HG03095 (cell line): ENCODE measurements at regions not wholly inside any gene's neighbourhood (a gene's known extent, or its start where the extent isn't known, plus 50 kb on each side); places are given as distances from the start of the nearest gene placed in this dataset.
"Not testable (repeated sequence)": the region's sequence is repeated elsewhere in the genome, so short reads cannot be mapped to it uniquely, and the experiment has no call there.

Experiments
- ATAC-seq: cut with Tn5 transposase; IDR thresholded peaks from one replicate; pipeline ENCODE4 v1.9.1; 2021; ENCODE audit warnings: moderate library complexity; ENCODE audit not compliant: unreplicated experiment

DNA sequence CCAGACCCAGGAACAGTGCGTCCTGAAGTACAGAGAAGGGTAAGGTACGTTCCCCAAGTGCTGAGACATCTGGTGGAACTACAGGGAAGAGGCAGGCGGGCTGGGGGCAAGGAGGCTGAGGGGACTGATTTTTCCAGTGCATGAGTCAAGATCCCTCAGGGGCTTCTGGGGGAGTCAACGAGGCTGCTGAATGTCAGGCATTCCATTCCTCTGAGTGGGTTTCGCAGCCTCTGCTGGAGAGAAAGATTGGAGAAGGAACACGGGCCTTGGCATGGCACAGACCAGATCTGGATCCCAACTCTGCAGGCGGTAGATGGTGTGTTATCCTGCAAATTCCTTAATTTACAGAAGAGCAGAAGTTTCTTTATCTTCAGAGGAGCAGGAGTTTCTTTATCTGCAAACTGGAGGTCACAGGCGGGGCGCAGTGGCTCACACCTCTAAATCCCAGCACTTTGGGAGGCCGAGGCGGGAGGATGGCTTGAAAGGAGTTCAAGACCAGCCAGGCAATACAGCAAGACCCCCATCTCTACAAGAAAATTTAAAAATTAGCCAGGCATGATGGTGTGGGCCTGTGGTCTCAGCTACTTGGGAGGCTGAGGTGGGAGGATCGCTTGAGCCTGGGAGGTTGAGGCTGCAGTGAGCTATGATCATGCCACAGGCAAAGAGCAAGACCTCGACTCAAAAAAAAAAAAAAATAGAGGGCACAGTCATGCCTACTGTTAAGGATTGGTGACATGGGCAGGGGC is 132.6 kb upstream of the MAP1LC3B2 start:
- ATAC-seq = no peak

DNA sequence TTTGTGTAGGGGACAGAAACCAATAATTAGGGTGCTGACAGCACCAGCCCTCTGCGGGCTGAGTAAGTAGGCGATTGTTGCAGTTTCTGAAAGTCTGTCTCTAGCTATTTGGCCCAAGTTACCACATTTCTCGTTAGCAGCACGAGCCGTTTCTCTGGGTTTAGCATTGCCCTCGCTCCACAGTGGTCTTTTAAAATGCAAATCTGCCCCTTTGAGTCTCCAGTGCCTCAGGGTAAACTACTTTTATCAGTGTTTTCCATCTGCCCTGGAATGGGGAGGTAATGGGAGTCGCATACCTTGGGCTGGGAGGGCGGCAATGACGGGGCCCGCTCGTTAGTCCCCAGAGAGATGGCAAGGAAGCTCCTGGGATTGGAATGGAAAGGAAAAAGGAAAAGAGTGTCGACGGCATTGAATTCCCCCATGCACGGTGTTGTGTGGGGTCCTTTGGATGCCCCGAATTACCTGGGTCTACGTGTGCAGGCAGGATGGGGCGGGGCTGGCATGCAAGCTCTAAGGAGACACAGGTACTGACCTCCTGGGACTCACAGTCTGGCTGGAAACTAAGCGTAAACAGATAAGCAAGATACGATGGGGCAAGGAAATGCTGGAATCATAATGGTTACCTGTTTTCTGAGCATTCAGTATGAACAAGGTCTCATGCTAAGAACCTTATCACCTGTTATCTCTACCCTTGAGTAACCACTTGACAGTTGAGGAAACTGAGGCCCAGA is 131.8 kb upstream of the MAP1LC3B2 start:
- no peak for ATAC-seq

DNA sequence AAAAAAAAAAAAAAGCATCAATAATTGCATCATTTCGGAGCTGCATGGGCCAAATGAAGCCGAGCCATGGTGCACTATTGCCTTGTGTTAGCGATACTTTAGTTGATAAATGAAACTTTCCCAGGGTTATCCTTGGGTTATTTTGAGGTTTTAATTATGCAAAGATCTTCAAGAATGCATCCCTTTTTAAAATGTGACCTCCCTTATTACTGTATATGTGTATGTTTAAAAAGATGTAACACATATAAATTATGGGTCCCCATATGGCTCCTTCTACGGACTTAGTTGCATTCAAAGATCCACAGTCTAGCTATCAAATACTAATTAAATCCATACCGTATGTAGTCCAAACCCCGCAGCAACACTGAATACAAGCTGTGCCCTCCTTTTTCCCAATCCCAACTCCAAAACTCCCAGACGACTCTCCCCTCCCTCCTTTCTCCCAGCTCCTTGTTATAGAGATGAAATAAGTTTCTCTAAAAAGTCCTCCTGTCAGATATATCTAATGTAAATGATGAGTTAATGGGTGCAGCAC is 129.3 kb upstream of the MAP1LC3B2 start:
- no peak for ATAC-seq

DNA sequence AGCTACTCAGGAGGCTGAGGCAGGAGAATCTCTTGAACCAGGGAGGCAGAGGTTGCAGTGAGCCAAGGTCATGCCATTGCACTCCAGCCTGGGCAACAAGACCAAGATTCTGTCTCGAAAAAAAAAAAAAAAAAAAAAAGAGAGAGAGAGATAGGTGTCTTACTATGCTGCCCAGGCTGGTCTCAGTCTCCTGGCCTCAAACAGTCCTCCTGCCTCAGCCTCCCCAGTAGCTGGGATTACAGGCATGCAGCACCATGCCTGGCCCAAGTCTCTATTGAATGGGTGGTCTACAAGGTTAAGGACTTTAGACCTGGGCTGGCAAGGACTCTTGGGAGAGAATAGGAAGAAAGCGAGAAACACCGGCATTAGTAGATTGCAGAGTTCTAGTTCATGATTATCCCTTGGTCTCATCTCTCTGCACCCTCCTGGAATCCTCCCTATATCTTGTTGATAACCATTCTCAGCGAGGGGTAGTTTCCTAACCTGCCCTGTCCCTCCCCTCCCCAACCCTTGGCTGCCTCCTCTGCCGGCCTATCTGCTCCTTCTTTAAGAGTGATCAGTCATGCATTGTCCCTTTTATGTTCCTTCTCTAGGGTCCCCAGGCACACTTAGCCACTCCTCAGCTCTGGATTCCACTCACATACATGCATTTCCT is 128.1 kb upstream of the MAP1LC3B2 start:
- no peak for ATAC-seq

DNA sequence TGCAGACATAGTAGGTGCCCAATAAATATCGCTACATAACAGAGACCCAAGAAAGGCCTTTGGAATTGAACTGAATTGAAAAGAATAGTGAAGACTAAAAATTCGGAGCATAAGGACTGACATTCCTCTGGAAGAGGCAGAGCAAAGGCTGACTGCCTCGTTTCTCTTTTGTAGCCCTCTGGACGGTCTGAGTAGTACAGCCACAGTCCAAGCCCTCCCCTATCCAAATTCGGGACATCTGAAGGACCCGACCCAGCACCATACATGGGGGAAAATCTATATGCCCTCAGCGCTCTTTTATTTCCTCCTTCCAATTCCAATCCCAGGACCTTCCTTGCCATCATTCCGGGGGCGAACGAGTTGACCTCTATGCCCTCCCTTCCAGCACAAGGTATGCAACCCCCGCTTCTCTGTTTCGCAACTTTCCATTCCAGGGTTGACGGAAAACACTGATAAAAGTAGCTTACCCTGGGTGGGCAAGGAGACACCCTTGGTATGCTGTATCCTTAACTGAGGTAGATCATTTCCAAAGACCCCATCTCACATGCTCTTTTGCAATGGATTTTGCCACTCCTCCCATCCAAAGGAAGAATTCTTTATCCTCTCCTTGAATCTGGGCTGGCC is 127.4 kb upstream of the MAP1LC3B2 start:
- ATAC-seq = no peak

DNA sequence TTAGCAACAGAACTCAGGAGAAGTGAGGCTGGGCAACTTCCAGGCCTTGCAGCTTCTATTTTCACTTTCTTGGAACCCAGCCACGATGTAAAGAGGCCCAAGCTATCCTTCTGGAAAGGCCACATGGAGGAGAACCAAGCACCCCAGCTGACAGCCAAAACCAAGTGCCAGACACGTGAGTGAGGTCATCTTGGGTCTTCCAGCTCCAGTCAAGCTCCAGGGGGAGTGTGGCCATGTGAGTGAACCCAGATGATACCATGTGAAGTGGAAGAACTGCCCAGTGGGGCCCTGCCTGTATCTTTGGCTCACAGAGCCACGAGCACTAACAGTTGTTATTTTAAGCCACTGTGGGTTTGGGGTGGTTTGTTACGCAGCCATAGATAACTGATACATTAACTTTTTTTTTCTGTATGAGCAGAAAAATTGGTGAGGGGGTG is 126.8 kb upstream of the MAP1LC3B2 start:
- ATAC-seq = no peak

DNA sequence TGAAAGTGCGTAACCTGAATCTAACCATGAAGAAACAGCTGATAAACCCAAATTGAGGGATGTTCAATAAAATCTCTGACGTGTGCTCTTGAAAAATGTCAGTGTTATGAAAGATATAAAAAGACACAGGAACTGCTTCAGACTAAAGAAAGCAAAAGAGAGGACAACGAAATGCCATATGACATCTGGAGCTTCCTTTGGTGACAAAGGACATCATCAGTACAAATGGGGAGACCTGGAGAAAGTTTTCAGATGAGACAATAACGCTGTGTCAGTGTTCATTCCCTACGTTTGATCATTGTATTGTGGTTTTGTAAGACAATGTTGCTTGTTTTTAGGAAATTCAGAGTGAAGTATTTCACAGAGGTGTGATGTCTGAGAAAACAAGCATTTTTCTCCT is 125.9 kb upstream of the MAP1LC3B2 start:
- no peak for ATAC-seq

DNA sequence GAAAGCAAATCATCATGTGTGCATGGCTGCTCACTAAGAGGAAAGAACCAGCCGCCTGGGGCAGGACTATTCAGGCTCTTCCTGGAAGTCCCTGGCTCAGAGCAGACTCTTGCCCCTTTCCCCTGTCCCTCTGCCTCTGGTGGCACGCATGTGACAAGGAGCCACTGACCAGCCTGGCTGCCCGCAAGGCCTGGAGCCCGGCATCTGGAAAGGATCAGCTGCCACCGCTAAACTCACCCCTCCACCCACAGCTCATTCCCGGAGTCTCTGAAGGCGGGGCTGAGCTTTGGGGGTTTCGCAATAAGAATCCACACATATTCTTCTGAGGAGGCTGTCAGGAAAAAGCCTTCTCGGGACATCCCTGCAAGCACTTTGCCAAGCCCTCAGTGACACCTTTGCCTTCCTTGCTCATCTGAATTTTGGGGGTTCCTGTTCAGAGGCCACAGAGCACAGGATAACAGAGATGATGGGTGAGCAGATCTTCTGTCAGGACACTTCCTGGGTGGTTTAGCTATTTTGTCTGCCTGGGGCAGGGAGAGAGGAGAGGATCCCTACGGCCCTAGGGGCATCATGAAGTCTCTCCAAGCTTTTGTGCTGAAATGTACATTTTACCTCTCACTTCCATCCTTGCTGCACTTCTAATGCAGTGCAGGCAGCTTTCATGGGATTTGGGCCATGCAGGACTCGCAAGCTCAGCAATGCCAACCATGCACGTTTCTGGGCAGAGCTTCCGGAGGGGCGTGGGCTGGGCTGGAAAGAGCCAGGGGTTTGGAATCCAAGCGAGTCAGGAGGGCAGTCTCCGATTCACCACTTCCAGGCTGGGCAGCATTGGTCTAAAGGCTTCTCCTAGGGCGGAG is 124.8 kb upstream of the MAP1LC3B2 start:
- no peak for ATAC-seq

DNA sequence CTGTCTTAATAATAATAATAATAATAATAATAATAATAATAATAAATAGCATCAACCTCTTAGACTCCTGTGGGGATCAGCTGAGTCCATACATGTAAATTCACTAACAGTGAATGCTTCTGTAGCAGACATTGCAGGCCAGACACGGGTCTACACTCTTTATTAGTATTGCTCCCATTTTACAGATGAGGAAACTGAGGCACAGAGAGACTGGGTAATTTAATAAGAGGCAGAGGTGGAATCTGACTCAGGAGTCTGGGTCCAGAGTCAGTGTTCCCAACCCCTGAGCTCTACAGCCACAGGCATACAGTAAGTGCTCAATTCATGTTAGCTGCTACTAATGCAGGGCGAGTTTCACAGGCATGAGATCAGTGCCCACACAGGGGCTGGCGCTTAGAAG is 123.2 kb upstream of the MAP1LC3B2 start:
- no peak for ATAC-seq

DNA sequence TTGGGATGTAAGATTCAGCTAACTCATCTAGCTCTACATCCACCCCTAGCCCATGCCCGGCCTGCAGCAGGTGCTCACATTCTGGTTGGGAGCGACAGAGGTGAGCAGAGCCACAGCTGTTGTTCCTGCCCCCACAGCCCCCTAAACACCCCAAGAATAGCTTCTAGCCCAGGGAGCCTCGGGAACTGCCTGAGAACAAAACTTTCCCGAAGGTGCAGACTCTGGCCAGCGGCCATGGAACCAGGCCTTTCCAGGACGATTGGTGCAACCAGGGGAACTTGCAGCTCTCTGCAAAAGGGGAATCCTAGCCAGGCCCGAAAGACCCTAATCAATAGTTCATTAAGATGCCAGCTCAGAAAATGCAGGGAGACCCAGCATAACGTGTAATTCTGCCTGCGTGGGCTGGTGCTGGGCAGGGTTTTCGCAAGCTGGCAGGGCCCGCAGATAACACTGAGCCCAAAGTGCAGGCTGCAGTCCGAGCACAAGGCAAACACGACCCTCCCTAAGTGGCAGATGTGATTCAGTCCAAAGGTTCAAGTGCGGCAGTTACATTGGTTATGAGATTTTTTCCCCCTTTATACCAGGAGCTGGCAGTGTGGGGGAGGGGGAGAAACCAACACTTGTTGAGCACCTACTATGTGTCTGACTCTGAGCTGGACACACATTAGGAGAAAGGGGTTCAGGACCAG is 122.5 kb upstream of the MAP1LC3B2 start:
- no peak for ATAC-seq

DNA sequence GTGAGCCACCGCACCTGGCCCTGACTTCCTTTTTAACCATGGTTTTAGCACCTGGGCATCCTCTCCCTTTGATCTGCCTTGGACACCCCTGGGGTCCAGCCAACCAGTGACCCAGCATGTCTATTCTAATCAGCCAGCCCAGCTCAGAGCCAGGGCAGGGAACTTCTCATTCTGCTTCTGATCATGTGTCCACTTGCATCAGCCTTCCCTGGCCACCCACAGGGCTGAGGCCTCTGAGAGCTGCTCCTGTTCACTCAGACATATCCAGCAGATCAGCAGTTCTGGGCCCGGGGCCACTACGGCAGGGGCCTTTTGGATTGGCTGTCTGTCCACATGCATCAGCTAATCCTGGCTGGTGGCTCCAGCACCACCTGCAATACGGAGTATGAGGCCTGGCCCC is 117.9 kb upstream of the MAP1LC3B2 start:
- no peak for ATAC-seq

DNA sequence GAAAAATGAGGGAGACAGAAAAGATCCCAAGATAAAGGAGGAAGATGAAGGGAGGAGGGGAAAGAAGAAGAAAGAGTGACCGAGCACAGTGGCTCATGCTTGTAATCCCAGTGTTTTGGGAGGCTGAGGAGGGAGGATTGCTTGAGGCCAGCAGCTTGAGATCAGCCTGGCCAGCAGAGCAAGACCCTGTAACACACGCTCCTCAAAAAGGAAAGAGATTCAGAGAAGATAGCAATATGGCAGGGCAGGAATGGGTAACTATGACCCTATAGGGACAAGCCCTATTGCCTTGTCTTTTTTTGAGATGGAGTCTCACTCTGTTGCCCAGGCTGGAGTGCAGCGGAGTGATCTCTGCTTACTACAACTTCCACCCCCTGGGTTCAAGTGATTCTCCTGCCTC is 116.9 kb upstream of the MAP1LC3B2 start:
- no peak for ATAC-seq

DNA sequence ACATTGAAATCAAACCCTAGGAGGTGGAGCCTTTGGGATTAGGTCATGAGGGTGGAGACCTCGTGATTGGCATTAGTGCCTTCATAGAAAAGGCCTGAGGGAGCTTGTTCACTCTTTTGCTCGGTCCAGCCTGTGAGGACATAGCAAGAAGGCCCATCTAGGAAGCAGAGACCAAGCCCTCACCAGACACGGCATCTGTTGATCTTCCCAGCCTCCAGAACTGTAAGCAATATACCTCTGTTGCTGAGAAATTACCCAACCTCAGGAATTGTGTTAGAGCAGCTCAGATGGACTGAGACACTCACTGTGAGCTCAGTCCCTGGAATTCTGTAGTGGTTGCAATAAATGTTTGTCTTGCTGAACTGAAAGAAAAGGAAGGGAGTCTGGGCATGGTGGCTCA is 116.2 kb upstream of the MAP1LC3B2 start:
- ATAC-seq = no peak

DNA sequence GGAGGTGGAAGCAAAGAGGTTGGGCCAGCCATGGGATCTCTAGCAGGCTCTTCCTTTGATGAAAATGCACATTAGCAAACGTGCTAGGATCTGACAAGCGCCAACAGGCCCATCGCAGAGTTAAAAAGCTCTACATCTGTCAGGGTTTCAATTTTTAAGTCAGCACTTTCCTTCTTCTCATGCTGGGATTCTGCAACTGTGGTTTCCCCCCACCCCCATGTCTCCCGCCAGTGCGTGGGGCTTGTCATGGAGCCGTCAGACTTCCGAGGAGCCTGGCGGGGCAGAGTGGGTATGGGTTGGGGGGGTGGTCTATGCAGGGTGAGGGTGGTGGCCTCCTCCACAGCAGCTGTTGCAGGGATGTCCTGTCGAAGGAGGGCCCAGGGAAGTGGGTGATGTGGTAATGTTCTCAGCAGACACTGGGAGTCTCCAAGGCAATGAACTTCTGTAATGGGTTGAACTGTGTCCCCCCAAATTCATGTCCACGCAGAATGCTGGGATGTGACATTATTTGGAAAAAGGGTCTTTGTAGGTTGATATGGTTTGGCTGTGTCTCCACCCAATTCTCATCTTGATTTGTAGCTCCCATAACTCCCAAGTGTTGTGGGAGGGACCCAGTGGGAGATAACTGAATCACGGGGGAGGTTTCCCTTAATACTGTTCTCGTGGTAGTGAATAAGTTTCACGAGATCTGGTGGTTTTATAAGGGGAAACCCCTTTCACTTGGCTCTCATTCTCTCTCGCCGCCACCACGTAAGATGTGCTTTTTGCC is 115.2 kb upstream of the MAP1LC3B2 start:
- no peak for ATAC-seq

DNA sequence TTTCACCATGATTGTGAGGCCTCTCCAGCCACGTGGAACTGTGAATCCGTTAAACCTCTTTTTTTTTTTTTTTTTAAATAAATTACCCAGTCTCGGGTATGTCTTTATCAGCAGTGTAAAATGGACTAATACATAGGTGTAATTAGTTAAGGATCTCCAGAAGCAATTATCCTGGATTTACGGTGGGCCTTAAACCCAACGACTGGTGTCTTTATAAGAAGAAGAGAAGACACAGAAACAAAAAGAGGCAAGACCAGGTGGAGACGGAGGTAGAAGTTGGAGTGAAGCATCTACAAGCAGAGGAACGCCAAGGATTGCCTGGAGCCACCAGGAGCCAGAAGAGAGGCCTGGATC is 114.6 kb upstream of the MAP1LC3B2 start:
- no peak for ATAC-seq

DNA sequence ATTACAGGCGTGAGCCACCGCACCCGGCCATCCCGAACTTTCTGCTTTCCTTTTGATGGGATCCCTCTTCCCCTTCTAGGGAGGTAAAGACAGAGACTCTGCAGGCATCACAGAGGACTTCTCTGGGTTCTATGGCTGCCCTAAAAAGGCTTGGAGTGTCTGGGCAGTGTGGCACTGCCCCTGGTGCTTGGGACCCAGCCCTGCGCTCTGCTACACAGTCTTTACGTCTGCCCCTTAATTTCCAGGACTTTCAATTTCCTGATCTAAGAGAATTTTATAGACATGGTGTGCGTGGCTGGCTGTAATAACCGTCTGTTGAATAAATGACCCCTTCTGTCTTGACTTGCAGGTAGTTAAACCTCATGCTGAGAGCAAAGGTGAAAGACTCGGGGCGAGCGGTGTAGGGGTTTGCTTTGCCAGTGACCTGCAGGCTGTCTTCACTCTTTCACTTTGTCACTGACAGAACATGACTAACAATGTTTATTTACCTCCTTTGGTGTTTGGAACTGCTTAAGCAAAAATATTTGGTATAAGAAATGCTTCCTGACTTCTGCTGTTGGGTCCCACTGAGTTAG is 110.9 kb upstream of the MAP1LC3B2 start:
- ATAC-seq = no peak

DNA sequence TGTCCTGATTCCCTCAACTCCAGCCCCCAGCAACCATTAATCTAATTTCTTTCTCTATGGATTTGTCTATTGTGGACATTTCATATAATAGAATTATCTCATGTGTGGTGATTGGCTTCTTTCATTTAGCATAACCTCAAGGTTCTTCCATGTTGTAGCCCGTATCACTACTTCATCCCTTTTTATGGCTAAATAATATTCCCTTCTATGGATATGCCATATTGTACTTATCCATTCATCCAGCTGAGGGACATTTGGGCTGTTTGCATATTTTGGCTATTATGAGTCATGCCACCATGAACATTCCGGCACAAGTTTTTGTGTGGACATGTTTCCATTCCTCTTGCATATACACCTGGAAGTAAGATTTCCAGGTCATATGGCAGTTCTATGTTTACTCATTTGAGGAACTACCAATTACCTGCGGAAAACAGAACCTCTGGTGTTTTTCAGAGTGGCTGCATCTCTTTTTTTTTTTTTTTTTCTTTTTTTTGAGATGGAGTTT is 108.7 kb upstream of the MAP1LC3B2 start:
- ATAC-seq = no peak

DNA sequence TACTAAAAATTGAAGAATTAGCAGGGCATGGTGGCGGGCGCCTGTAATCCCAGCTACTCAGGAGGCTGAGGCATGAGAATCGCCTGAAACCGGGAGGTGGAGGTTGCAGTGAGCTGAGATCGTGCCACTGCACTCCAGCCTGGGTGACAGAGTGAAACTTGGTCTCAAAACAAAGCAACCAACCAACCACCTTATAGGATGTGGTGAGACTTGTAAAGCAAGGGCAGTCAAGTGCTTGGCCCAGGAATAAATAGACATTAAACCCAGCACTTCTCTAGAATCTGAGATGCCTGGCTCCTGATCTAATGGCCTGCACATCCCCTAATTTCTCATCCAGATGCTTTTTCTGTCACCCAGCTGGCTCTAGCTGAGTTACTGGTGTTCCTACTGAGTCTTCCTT is 106.2 kb upstream of the MAP1LC3B2 start:
- not testable (repeated sequence) for ATAC-seq

DNA sequence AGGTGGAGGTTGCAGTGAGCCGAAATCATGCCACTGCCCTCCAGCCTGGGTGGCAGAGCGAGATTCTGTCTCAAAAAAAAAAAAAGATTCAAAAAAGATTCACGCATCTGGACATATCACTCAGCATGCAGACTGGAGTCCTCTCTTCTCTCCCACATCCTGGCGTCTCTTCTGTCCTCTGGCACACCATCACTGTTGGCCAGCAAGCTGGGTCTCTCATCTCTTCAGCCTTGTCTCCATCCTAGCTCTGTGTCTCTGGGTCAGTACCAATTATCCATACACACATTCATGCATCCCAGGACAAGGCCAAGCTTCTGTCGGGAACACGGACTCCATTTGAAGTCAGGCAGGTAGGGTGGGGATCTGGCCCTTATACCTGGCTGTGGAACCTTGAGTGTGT is 105.5 kb upstream of the MAP1LC3B2 start:
- ATAC-seq = no peak
